HG02840 (cell line): ENCODE measurements at regions not wholly inside any gene's neighbourhood (a gene's known extent, or its start where the extent isn't known, plus 50 kb on each side); places are given as distances from the start of the nearest gene placed in this dataset.
"Not testable (repeated sequence)": the region's sequence is repeated elsewhere in the genome, so short reads cannot be mapped to it uniquely, and the experiment has no call there.

Experiments
- ATAC-seq: cut with Tn5 transposase; IDR thresholded peaks from one replicate; pipeline ENCODE4 v1.9.1; 2021; ENCODE audit warnings: mild to moderate bottlenecking, moderate library complexity, moderate number of reproducible peaks; ENCODE audit not compliant: unreplicated experiment, low FRiP score

- not testable (repeated sequence) for ATAC-seq
Observed at GRCh38 chr7:89616829-89617228, 537.4 kb upstream of the STEAP1 start.

GRCh38 chr7:89618274-89618673 is 536.0 kb upstream of the STEAP1 start:
- ATAC-seq = no peak

GRCh38 chr7:89621925-89622641 is 532.2 kb upstream of the STEAP1 start:
- ATAC-seq = no peak

- peak; percentile 82 for ATAC-seq
Observed at GRCh38 chr7:89623018-89623672, 531.1 kb upstream of the STEAP1 start.

GRCh38 chr7:89624155-89624554 is 530.1 kb upstream of the STEAP1 start:
- not testable (repeated sequence) for ATAC-seq

- ATAC-seq = no peak
Observed at GRCh38 chr7:89648509-89648908, 505.8 kb upstream of the STEAP1 start.

GRCh38 chr7:89655946-89656345 is 498.3 kb upstream of the STEAP1 start:
- ATAC-seq = no peak

GRCh38 chr7:89661876-89662275 is 492.4 kb upstream of the STEAP1 start:
- ATAC-seq = no peak

- no peak for ATAC-seq
Observed at GRCh38 chr7:89666136-89666835, 488.0 kb upstream of the STEAP1 start.

GRCh38 chr7:89680161-89680560 is 474.1 kb upstream of the STEAP1 start:
- no peak for ATAC-seq

GRCh38 chr7:89681448-89681847 is 472.8 kb upstream of the STEAP1 start:
- ATAC-seq = no peak

- ATAC-seq = no peak
Observed at GRCh38 chr7:89685287-89685686, 469.0 kb upstream of the STEAP1 start.

- ATAC-seq = no peak
Observed at GRCh38 chr7:89687211-89687610, 467.1 kb upstream of the STEAP1 start.

GRCh38 chr7:89695241-89695640 is 459.0 kb upstream of the STEAP1 start:
- no peak for ATAC-seq

GRCh38 chr7:89714131-89714530 is 440.1 kb upstream of the STEAP1 start:
- no peak for ATAC-seq

- not testable (repeated sequence) for ATAC-seq
Observed at GRCh38 chr7:89718941-89719340, 435.3 kb upstream of the STEAP1 start.

GRCh38 chr7:89728481-89728880 is 425.8 kb upstream of the STEAP1 start:
- ATAC-seq = no peak

GRCh38 chr7:89731751-89732445 is 422.4 kb upstream of the STEAP1 start:
- no peak for ATAC-seq

GRCh38 chr7:89738549-89738948 is 415.7 kb upstream of the STEAP1 start:
- ATAC-seq = no peak

GRCh38 chr7:89757910-89758309 is 396.4 kb upstream of the STEAP1 start:
- ATAC-seq = no peak

- no peak for ATAC-seq
Observed at GRCh38 chr7:89760690-89761089, 393.6 kb upstream of the STEAP1 start.
